ENCODE measurements at regions not wholly inside any gene's neighbourhood (a gene's known extent, or its start where the extent isn't known, plus 50 kb on each side); places are given as distances from the start of the nearest gene placed in this dataset.

DNA sequence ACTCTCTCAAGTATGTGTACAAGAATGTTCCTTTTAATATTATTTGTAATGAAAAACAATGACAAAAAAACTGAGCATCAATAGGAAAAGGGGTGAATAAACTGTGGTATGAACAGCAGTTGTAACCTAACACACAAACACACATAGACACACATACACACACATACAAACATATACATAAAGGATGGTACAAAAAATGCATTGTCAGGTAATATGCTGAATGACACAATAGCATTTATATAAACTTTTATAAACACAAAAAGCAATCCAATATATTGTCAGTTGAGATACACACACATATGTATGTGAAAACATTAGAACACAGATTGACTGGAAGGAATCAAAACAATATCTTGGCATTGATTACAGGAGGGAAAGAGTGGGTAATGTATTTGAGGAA lies 227.0 kb upstream of the ISL1 start:
- intact Hi-C loops (cut with micrococcal nuclease; ENCODE audit: unreplicated experiment) = no loop called here
- H3K27ac ChIP-seq (ENCODE audit: low read depth, low read length, poor library complexity, severe bottlenecking) = no peak overlapping the region
- no peak for DNase-seq (ENCODE audit: low spot score)
- ChIA-PET POLR2A (ENCODE audit: low non-redundant PET) (no interaction called here), CTCF (no interaction called here)
- no peaks in the 10 kb centered on the region for H3K4me1 ChIP-seq (ENCODE audit: insufficient read depth, low read length, poor library complexity, severe bottlenecking)
- H3K36me3 ChIP-seq (ENCODE audit: insufficient read depth, low read length, poor library complexity, severe bottlenecking) = no peaks in the 10 kb centered on the region
- no peaks in the 10 kb centered on the region for H3K9me3 ChIP-seq (ENCODE audit: low read depth, low read length, poor library complexity, severe bottlenecking)
- H3K27me3 ChIP-seq (replicated peaks; ENCODE audit: insufficient read depth, low read depth, low read length, poor library complexity) = no peaks in the 10 kb centered on the region
- BruUV-seq (replicated peaks) = no TSS peak
- TF ChIP-seq, protein P1, sequence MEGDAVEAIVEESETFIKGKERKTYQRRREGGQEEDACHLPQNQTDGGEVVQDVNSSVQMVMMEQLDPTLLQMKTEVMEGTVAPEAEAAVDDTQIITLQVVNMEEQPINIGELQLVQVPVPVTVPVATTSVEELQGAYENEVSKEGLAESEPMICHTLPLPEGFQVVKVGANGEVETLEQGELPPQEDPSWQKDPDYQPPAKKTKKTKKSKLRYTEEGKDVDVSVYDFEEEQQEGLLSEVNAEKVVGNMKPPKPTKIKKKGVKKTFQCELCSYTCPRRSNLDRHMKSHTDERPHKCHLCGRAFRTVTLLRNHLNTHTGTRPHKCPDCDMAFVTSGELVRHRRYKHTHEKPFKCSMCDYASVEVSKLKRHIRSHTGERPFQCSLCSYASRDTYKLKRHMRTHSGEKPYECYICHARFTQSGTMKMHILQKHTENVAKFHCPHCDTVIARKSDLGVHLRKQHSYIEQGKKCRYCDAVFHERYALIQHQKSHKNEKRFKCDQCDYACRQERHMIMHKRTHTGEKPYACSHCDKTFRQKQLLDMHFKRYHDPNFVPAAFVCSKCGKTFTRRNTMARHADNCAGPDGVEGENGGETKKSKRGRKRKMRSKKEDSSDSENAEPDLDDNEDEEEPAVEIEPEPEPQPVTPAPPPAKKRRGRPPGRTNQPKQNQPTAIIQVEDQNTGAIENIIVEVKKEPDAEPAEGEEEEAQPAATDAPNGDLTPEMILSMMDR (conservative IDR thresholded peaks at IDR 0.05; ENCODE audit: low read depth, low read length) = no peak
- no peak for TF ChIP-seq EZH2 (IDR thresholded peaks at IDR 0.05; ENCODE audit: borderline replicate concordance, low read depth, low read length, poor library complexity, severe bottlenecking)
- H3K4me3 ChIP-seq (ENCODE audit: low read depth, low read length, poor library complexity, severe bottlenecking) = no peak overlapping the region

DNA sequence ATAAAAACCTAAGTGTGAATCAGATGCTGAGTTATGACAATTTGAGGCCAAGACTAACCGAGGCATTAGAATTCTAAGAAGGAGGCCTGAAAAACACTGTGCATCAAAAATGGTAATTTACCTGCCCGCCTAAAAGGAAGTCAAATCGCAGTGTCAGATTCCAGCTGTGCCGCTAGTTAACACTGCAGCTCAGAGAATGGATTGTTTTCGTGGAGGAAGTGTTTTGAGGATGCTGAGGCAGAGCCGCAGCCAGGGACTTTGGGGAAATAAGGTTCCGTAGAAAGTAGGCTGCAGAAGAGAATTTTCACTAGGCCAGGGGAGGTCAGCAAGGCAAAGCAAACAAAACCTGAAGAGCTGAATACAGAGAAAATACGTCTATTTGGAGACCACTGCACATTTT lies 226.4 kb upstream of the ISL1 start:
- TF ChIP-seq, protein P1 (conservative IDR thresholded peaks at IDR 0.05; ENCODE audit: low read depth, low read length) = no peak
- TF ChIP-seq EZH2 (IDR thresholded peaks at IDR 0.05; ENCODE audit: borderline replicate concordance, low read depth, low read length, poor library complexity, severe bottlenecking) = no peak
- no peak for DNase-seq (ENCODE audit: low spot score)
- H3K4me1 ChIP-seq (ENCODE audit: insufficient read depth, low read length, poor library complexity, severe bottlenecking) = no peaks in the 10 kb centered on the region
- no peaks in the 10 kb centered on the region for H3K9me3 ChIP-seq (ENCODE audit: low read depth, low read length, poor library complexity, severe bottlenecking)
- no peaks in the 10 kb centered on the region for H3K36me3 ChIP-seq (ENCODE audit: insufficient read depth, low read length, poor library complexity, severe bottlenecking)
- H3K27ac ChIP-seq (ENCODE audit: low read depth, low read length, poor library complexity, severe bottlenecking) = no peak overlapping the region
- intact Hi-C loops (cut with micrococcal nuclease; ENCODE audit: unreplicated experiment) = no loop called here
- ChIA-PET POLR2A (ENCODE audit: low non-redundant PET) (no interaction called here), CTCF (no interaction called here)
- no TSS peak for BruUV-seq (replicated peaks)
- no peaks in the 10 kb centered on the region for H3K27me3 ChIP-seq (replicated peaks; ENCODE audit: insufficient read depth, low read depth, low read length, poor library complexity)
- H3K4me3 ChIP-seq (ENCODE audit: low read depth, low read length, poor library complexity, severe bottlenecking) = no peak overlapping the region

DNA sequence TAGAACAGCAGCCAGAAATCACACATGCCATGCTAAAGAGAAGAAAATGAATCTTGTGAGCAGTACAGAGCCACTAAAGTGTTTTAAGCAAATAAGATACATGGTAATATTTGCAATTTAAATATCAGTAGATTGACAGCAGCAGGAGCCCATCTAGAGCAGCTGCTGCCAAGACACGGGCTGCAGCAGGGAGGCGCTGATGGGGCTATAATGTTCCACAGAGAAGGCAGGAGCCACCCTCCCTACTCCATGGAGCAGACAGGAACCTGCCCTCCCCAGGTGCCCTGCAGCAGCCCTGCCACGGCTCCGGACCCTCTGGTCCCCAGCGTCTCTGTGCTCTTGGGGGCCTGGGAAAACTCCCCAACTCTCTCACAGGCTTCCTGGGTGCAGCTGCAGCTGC lies 224.1 kb upstream of the ISL1 start:
- intact Hi-C loops (cut with micrococcal nuclease; ENCODE audit: unreplicated experiment) = no loop called here
- Histone ChIP-seq H3K4me1 (ENCODE audit: insufficient read depth, low read length, poor library complexity, severe bottlenecking) (no peaks in the 10 kb centered on the region), H3K36me3 (ENCODE audit: insufficient read depth, low read length, poor library complexity, severe bottlenecking) (no peaks in the 10 kb centered on the region), H3K27ac (ENCODE audit: low read depth, low read length, poor library complexity, severe bottlenecking) (no peak overlapping the region), H3K4me3 (ENCODE audit: low read depth, low read length, poor library complexity, severe bottlenecking) (no peak overlapping the region), H3K27me3 (replicated peaks; ENCODE audit: insufficient read depth, low read depth, low read length, poor library complexity) (no peaks in the 10 kb centered on the region), H3K9me3 (ENCODE audit: low read depth, low read length, poor library complexity, severe bottlenecking) (peaks cover 6% of the 10 kb centered on the region)
- DNase-seq (ENCODE audit: low spot score) = no peak
- BruUV-seq (replicated peaks) = no TSS peak
- ChIA-PET CTCF (interaction anchor here (0.5 kb wide), 1 partner anchor 253 kb away, joined by 13 read pairs; no protein-coding TSS in a partner anchor), POLR2A (ENCODE audit: low non-redundant PET) (no interaction called here)
- TF ChIP-seq, protein P1 (conservative IDR thresholded peaks at IDR 0.05; ENCODE audit: low read depth, low read length) = 0 out of 2 replicates have a peak, but pooled peaks have one; percentile 15
- no peak for TF ChIP-seq EZH2 (IDR thresholded peaks at IDR 0.05; ENCODE audit: borderline replicate concordance, low read depth, low read length, poor library complexity, severe bottlenecking)
